Bronchial epithelial cell (primary cell): ENCODE measurements at regions not wholly inside any gene's neighbourhood (a gene's known extent, or its start where the extent isn't known, plus 50 kb on each side); places are given as distances from the start of the nearest gene placed in this dataset.
A peak's percentile ranks its signal among the peaks of the same experiment; 100 is the strongest.
"Not testable (repeated sequence)": the region's sequence is repeated elsewhere in the genome, so short reads cannot be mapped to it uniquely, and the experiment has no call there.

Experiments
- DNase-seq: peaks from one replicate; pipeline ENCODE4 v3.0.0-alpha.2; 2010; ENCODE audit warnings: low read depth
- FAIRE-seq: peaks from 2 replicates; lab custom pipeline; 2011; peaks lifted over from hg19 to GRCh38; lab: Jason Lieb, UNC
- H3K27me3 ChIP-seq: 2 replicates; pipeline ENCODE4 v1.5.1; 2011; ENCODE audit warnings: low read length; ENCODE audit not compliant: control insufficient read depth, insufficient read depth
- H3K36me3 ChIP-seq: 2 replicates; pipeline ENCODE4 v1.5.1; 2011; ENCODE audit warnings: low read length; ENCODE audit not compliant: control insufficient read depth, insufficient read depth
- H3K4me3 ChIP-seq: 2 replicates; pipeline ENCODE4 v1.5.1; 2011; ENCODE audit warnings: mild to moderate bottlenecking, low read depth, low read length, control low read depth
- TF ChIP-seq, protein P1 (sequence below): IDR thresholded peaks from 2 replicates; pipeline ENCODE4 v1.5.1; 2011; ENCODE audit warnings: mild to moderate bottlenecking, moderate library complexity, low read length, control low read depth, inconsistent platforms; ENCODE audit not compliant: insufficient read depth, severe bottlenecking

DNA sequence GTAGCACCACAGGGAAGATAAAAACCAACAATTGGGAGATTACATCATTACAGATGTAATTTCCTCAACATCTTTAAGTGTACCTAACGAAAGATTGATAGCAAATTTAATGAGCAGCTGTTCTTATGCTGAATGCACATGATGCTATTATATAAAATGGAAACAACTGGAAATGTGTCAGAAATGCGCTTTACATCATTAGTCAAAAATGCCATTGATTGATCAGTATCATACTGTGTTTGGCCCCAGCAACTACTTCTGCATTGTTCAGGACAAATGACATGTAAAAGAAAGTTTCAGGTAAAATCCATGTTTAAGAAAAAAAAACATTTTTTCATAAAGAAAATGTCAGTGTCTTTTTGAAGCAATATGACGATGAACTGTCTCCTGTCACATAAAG lies 625.5 kb upstream of the MIR17HG start:
- FAIRE-seq (no peak), DNase-seq (no peak)
- Histone ChIP-seq H3K36me3 (no peaks in the 10 kb centered on the region), H3K27me3 (no peaks in the 10 kb centered on the region), H3K4me3 (no peak overlapping the region)
- TF ChIP-seq, protein P1, sequence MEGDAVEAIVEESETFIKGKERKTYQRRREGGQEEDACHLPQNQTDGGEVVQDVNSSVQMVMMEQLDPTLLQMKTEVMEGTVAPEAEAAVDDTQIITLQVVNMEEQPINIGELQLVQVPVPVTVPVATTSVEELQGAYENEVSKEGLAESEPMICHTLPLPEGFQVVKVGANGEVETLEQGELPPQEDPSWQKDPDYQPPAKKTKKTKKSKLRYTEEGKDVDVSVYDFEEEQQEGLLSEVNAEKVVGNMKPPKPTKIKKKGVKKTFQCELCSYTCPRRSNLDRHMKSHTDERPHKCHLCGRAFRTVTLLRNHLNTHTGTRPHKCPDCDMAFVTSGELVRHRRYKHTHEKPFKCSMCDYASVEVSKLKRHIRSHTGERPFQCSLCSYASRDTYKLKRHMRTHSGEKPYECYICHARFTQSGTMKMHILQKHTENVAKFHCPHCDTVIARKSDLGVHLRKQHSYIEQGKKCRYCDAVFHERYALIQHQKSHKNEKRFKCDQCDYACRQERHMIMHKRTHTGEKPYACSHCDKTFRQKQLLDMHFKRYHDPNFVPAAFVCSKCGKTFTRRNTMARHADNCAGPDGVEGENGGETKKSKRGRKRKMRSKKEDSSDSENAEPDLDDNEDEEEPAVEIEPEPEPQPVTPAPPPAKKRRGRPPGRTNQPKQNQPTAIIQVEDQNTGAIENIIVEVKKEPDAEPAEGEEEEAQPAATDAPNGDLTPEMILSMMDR, result no peak

DNA sequence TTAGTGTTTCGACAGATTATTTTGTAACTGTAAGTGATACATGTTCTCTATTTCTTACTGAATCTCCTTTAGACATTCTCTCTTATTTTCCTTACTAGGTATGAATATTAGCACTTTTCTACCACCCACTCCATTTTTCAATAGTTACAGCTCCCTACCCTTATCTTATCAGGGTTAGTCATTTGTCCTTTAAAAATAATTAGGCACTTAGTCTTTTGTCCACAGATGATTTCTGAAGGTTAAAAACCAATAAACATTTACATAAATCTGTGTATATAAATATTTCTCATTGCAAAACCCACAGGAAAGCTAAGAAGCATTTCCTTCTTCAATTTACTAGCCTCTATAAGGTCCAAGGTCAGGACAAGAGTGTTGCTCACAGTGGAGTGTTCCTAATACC lies 624.1 kb upstream of the MIR17HG start:
- Histone ChIP-seq H3K27me3 (no peaks in the 10 kb centered on the region), H3K36me3 (no peaks in the 10 kb centered on the region), H3K4me3 (no peak overlapping the region)
- DNase-seq, result no peak
- TF ChIP-seq, protein P1, result no peak
- no peak for FAIRE-seq

DNA sequence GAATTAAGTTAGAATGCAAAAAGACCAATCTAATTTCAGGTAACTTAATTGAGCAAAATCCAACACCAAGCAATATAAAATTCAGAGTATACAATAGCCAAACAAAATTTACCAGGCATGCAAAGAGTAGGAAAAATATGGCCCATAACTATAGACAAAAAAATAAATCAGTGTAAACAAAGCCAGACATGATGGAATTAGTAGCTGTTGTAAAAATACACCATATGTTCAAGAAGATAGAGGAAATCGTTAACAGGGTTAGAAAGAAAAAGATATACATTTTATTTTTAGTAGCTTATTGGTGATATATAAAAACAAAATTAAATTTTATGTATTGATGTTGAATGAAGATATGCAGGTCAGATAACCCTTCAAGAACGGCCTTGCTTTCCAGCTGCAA lies 621.1 kb upstream of the MIR17HG start:
- TF ChIP-seq, protein P1, result no peak
- FAIRE-seq (no peak), DNase-seq (no peak)
- Histone ChIP-seq H3K27me3 (no peaks in the 10 kb centered on the region), H3K4me3 (no peak overlapping the region), H3K36me3 (no peaks in the 10 kb centered on the region)

DNA sequence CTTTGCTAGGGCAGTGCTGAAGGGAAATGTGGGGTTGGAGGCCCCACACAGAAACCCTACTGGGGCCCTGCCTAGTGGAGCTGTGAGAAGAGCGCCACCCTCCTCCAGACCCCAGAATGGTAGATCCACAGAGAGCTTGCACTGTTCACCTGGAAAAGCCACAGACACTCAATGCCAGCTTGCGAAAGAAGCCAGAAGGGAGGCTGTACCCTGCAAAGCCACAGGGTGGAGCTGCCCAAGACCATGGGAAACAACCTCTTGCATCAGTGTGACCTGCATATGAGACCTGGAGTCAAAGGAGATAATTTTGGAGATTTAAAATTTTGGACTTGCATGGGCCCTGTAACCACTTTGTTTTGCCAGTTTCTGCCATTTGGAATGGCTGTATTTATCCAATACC lies 615.4 kb upstream of the MIR17HG start:
- DNase-seq (peak; percentile 12), FAIRE-seq (no peak)
- TF ChIP-seq, protein P1, result peak; percentile 44
- no peaks in the 10 kb centered on the region for H3K27me3 ChIP-seq
- H3K4me3 ChIP-seq, result no peak overlapping the region
- H3K36me3 ChIP-seq, result no peaks in the 10 kb centered on the region

DNA sequence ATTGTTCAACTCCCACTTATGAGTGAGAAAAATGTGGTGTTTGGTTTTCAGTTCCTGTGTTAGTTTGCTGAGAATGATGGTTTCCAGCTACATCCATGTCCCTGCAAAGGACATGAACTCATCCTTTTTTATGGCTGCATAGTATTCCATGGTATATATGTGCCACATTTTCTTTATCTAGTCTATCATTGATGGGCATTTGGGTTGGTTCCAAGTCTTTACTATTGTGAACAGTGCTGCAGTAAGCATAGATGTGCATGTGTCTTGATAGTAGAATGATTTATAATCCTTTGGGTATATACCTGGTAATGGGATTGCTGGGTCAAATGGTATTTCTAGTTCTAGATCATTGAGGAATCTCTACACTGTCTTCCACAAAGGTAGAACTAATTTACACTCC lies 613.0 kb upstream of the MIR17HG start:
- H3K36me3 ChIP-seq, FAIRE-seq, H3K27me3 ChIP-seq, DNase-seq, H3K4me3 ChIP-seq: not testable (repeated sequence)

DNA sequence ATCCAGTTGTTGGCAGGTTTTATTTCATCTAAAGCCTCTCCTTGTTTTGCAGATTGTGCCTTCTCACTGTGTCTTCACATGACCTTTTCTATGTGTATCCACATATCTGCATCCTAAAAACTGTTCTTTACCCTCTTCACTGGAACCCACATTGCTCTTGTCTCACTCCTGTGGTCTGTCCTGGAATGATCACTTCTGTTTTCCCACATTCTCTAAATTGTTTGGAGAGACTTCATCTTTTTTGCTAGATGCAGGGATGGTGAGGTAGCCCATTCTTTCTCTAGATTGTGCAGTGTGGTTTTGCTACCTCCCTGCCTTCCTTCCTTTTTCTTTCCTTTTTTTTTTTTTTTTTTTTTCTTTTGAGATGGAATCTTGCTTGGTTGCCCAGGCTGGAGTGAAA lies 608.6 kb upstream of the MIR17HG start:
- TF ChIP-seq, protein P1, result no peak
- H3K4me3 ChIP-seq, result no peak overlapping the region
- FAIRE-seq, result no peak
- H3K36me3 ChIP-seq, result no peaks in the 10 kb centered on the region
- no peaks in the 10 kb centered on the region for H3K27me3 ChIP-seq
- DNase-seq, result no peak

DNA sequence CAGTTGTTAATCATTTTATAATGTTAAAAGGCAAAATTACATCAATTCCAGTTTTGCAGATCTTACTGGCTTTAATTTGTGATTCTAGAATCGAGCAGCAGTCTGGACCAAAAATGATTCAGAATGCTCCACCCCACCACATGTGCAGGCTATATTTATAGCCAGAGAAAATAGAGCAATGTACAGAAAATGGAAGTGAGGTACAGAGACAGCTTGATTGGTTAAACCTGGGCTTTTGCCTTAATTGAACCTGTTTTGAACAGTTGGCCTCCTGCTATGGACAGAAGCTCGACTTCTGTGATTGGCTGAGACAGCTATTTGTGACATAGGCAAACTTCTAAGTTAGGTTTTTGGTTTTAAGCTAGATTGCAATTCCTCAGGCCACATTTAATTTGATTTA lies 607.4 kb upstream of the MIR17HG start:
- TF ChIP-seq, protein P1, result no peak
- H3K27me3 ChIP-seq, result no peaks in the 10 kb centered on the region
- no peaks in the 10 kb centered on the region for H3K36me3 ChIP-seq
- DNase-seq, result no peak
- no peak overlapping the region for H3K4me3 ChIP-seq
- no peak for FAIRE-seq
